ENCODE measurements at regions not wholly inside any gene's neighbourhood (a gene's known extent, or its start where the extent isn't known, plus 50 kb on each side); places are given as distances from the start of the nearest gene placed in this dataset.
A peak's percentile ranks its signal among the peaks of the same experiment; 100 is the strongest.

DNA sequence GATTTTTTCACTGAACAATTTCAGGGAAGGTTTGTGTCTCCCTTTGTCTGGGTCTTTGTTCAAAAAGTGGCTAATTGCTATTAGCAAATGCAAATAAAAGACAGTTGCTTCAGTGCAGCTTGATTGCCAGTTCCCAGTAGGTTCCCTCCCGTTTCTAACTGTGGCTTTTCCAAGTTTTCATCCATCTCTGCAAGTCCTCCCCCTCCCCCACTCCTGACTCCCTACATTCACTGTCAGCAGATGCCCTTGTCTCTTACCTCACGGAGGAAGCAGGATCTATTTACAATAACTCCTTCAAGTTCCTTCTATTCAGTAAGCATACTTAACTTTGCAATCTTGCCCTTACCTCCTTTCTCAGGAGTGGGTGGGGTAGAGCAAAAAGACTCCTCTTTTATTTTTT is 55.4 kb upstream of the SCEL start:
- Mint-ChIP-seq H3K27ac (ENCODE audit: unreplicated experiment) (peak overlapping the region; percentile 38), H3K4me3 (peak overlapping the region; percentile 43), H3K27me3 (ENCODE audit: low read depth) (no peaks in the 10 kb centered on the region), H3K9me3 (peaks cover 7% of the 10 kb centered on the region), H3K36me3 (ENCODE audit: low read depth) (peaks cover 2% of the 10 kb centered on the region), H3K4me1 (peaks cover 26% of the 10 kb centered on the region)
- no peak for DNase-seq (ENCODE audit: low read depth, low spot score)
- TF ChIP-seq, protein P1, sequence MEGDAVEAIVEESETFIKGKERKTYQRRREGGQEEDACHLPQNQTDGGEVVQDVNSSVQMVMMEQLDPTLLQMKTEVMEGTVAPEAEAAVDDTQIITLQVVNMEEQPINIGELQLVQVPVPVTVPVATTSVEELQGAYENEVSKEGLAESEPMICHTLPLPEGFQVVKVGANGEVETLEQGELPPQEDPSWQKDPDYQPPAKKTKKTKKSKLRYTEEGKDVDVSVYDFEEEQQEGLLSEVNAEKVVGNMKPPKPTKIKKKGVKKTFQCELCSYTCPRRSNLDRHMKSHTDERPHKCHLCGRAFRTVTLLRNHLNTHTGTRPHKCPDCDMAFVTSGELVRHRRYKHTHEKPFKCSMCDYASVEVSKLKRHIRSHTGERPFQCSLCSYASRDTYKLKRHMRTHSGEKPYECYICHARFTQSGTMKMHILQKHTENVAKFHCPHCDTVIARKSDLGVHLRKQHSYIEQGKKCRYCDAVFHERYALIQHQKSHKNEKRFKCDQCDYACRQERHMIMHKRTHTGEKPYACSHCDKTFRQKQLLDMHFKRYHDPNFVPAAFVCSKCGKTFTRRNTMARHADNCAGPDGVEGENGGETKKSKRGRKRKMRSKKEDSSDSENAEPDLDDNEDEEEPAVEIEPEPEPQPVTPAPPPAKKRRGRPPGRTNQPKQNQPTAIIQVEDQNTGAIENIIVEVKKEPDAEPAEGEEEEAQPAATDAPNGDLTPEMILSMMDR (conservative IDR thresholded peaks at IDR 0.05): no peak

DNA sequence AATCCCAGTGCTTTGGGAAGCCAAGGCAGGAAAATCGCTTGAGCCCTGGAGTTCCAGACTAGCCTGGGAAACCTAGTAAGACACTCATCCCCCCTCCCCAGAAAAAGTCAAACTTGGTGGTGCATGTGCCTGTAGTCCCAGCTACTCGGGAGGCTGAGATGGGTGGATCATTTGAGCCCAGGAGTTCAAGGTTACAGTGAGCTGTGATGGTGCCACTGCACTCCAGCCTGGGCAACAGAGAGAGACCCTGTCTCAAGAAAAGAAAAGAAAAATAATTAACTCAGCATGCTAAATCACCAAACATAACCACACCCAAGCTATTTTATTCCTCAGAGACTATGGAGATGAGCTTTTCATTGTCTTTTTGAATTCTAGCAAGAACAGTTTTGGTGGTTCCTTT is 56.2 kb upstream of the SCEL start:
- no peak for DNase-seq (ENCODE audit: low read depth, low spot score)
- TF ChIP-seq, protein P1 (conservative IDR thresholded peaks at IDR 0.05): no peak
- H3K4me3 Mint-ChIP-seq: no peak overlapping the region
- H3K4me1 Mint-ChIP-seq: peaks cover 26% of the 10 kb centered on the region
- peaks cover 10% of the 10 kb centered on the region for H3K9me3 Mint-ChIP-seq
- no peaks in the 10 kb centered on the region for H3K27me3 Mint-ChIP-seq (ENCODE audit: low read depth)
- no peak overlapping the region for H3K27ac Mint-ChIP-seq (ENCODE audit: unreplicated experiment)
- peaks cover 2% of the 10 kb centered on the region for H3K36me3 Mint-ChIP-seq (ENCODE audit: low read depth)

DNA sequence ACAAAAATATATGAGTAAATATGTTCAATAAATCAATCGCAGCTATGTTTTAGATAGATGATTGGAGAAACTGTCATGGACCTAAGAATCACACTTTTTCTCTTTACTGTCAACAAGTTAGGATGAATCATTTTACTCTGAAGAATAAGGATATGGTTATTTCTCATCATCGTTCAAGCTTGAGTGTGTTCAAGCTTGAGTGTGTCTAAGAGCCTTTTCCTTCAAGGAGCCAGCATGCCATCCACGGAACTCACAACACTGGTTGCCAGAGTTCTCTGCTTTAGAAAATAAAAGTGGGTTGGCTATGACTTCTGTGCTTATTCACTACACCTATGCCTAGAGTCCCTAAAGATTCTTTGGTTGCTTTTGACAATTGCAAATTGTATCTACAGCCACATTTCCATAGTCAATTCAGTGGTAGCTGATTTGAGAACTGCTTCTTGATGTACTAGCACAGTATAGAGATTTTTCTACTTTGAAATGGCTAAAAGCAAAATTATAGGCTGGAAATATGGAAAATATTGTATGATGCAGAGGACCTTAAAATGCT is 58.1 kb upstream of the SCEL start:
- no peak overlapping the region for H3K4me3 Mint-ChIP-seq
- no peaks in the 10 kb centered on the region for H3K36me3 Mint-ChIP-seq (ENCODE audit: low read depth)
- TF ChIP-seq, protein P1 (conservative IDR thresholded peaks at IDR 0.05): no peak
- H3K27me3 Mint-ChIP-seq (ENCODE audit: low read depth): no peaks in the 10 kb centered on the region
- no peak overlapping the region for H3K27ac Mint-ChIP-seq (ENCODE audit: unreplicated experiment)
- peaks cover 26% of the 10 kb centered on the region for H3K4me1 Mint-ChIP-seq
- H3K9me3 Mint-ChIP-seq: peaks cover 7% of the 10 kb centered on the region
- DNase-seq (ENCODE audit: low read depth, low spot score): no peak

DNA sequence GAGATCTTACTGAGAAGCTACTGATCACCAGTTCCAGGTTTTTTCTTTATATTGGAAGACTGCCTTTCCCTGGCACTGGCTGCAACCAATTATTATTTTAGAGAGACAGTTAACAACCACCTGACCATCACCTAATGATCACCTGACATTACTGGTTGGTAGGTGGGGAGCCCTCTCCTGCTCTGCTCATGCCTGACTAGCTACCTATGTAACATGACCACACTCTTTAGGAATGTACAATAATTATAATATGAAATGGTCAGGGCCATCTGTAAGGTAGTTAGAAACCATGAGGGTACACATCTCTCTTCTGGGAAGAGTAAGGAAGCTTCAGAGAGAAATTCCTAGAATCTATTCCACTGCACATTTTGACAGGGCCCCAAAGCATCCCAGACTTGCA is 59.0 kb upstream of the SCEL start:
- no peaks in the 10 kb centered on the region for H3K36me3 Mint-ChIP-seq (ENCODE audit: low read depth)
- no peak overlapping the region for H3K4me3 Mint-ChIP-seq
- peaks cover 26% of the 10 kb centered on the region for H3K4me1 Mint-ChIP-seq
- TF ChIP-seq, protein P1 (conservative IDR thresholded peaks at IDR 0.05): no peak
- no peak overlapping the region for H3K27ac Mint-ChIP-seq (ENCODE audit: unreplicated experiment)
- no peaks in the 10 kb centered on the region for H3K27me3 Mint-ChIP-seq (ENCODE audit: low read depth)
- DNase-seq (ENCODE audit: low read depth, low spot score): no peak
- H3K9me3 Mint-ChIP-seq: peaks cover 7% of the 10 kb centered on the region

DNA sequence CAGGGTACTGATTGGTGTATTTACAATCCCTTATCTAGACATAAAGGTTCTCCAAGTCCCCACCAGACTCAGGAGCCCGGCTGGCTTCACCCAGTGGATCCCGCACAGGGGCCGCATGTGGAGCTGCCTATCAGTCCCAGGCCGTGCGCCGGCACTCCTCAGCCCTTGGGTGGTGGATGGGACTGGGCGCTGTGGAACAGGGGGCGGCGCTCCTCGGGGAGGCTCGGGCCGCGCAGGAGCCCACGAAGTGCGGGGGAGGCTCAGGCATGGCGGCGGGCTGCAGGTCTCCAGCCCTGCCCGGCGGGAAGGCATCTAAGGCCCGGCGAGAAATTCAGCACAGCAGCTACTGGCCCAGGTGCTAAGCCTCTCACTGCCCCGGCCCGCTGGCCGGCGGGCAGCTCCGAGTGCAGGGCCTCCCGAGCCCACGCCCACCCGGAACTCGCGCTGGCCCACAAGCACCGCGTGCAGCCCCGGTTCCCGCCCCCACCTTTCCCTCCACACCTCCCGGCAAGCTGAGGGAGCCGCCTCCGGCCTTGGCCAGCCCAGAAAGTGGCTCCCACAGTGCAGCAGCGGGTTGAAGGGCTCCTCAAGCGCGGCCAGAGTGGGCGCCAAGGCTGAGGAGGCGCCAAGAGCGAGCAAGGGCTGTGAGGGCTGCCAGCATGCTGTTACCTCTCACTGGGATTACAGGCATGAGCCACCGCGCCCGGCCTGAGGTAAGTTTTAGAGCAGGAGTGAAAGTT is 60.0 kb upstream of the SCEL start:
- Mint-ChIP-seq H3K4me3 (no peak overlapping the region), H3K27ac (ENCODE audit: unreplicated experiment) (no peak overlapping the region), H3K4me1 (peaks cover 26% of the 10 kb centered on the region), H3K36me3 (ENCODE audit: low read depth) (no peaks in the 10 kb centered on the region), H3K27me3 (ENCODE audit: low read depth) (no peaks in the 10 kb centered on the region), H3K9me3 (peaks cover 3% of the 10 kb centered on the region)
- TF ChIP-seq, protein P1 (conservative IDR thresholded peaks at IDR 0.05): no peak
- no peak for DNase-seq (ENCODE audit: low read depth, low spot score)

All from neural crest cell (in vitro differentiated cells).